GM23338 (cell line): ENCODE measurements at regions not wholly inside any gene's neighbourhood (a gene's known extent, or its start where the extent isn't known, plus 50 kb on each side); places are given as distances from the start of the nearest gene placed in this dataset.

Experiments used
- CREB1 ChIP-seq: fragments of 250-450 bp; sonication (Bioruptor Pico); IDR thresholded peaks from 2 replicates; pipeline ENCODE4 v1.5.0; 2020; ENCODE audit warnings: low read depth, mild to moderate bottlenecking, moderate library complexity
- CTCF ChIP-seq, 2 experiments: fragments of 200-600 bp in 1 of 2; sonication (generic) in 1 of 2; conservative IDR thresholded peaks; 2 replicates each; pipeline versions ENCODE4 v1.5.1 to v1.6.1; 2016 to 2017; ENCODE audit warnings: antibody characterized with exemption in 2 of 2, low read depth in 2 of 2, mild to moderate bottlenecking in 2 of 2, moderate library complexity in 1 of 2
- EZH2 ChIP-seq: fragments of 200-600 bp; sonication (generic); IDR thresholded peaks from one replicate; pipeline ENCODE4 v1.8.0; 2017; ENCODE audit warnings: antibody characterized with exemption, mild to moderate bottlenecking, low read depth; ENCODE audit not compliant: unreplicated experiment
- REST ChIP-seq: IDR thresholded peaks from one replicate; pipeline ENCODE4 v1.6.1; 2018; ENCODE audit warnings: antibody characterized with exemption; ENCODE audit not compliant: unreplicated experiment

GRCh38 chr9:16196206-16196605 lies 643.4 kb downstream of the CCDC171 start:
- TF ChIP-seq CTCF (conservative IDR thresholded peaks at IDR 0.05; ENCODE audit: low read depth in 2 of 2) (no peak), REST (no peak), EZH2 (no peak), CREB1 (CRISPR knock-in tag) (no peak)
